IMR-90 (cell line): ENCODE measurements at regions not wholly inside any gene's neighbourhood (a gene's known extent, or its start where the extent isn't known, plus 50 kb on each side); places are given as distances from the start of the nearest gene placed in this dataset.

ENCODE experiments used
- CEBPB ChIP-seq: IDR thresholded peaks from 2 replicates; pipeline ENCODE4 v1.6.1; 2012; ENCODE audit warnings: low read depth, low read length, improper control_type of control experiment
- FOS ChIP-seq: fragments of 150-350 bp; IDR thresholded peaks from 2 replicates; pipeline ENCODE4 v1.6.1; 2016; ENCODE audit warnings: low read depth, low read length
- MAFK ChIP-seq: IDR thresholded peaks from 2 replicates; pipeline ENCODE4 v1.6.1; 2012; ENCODE audit warnings: low read depth, low read length, improper control_type of control experiment
- POLR2A ChIP-seq: IDR thresholded peaks from 2 replicates; pipeline ENCODE4 v1.6.1; 2012; ENCODE audit warnings: mild to moderate bottlenecking, low read depth, low read length
- RCOR1 ChIP-seq: IDR thresholded peaks from 2 replicates; pipeline ENCODE4 v1.6.1; 2012; ENCODE audit warnings: mild to moderate bottlenecking, low read length, improper control_type of control experiment; ENCODE audit not compliant: insufficient replicate concordance
- USF2 ChIP-seq: fragments of 150-350 bp; IDR thresholded peaks from 2 replicates; pipeline ENCODE4 v1.6.1; 2017; ENCODE audit warnings: mild to moderate bottlenecking, antibody characterized with exemption, low read length, low read depth
- TF ChIP-seq, protein P1 (sequence below): conservative IDR thresholded peaks from 2 replicates; pipeline ENCODE4 v1.5.1; 2012; ENCODE audit warnings: mild to moderate bottlenecking, low read depth, low read length, improper control_type of control experiment

- TF ChIP-seq POLR2A, result no peak
- TF ChIP-seq, protein P1, sequence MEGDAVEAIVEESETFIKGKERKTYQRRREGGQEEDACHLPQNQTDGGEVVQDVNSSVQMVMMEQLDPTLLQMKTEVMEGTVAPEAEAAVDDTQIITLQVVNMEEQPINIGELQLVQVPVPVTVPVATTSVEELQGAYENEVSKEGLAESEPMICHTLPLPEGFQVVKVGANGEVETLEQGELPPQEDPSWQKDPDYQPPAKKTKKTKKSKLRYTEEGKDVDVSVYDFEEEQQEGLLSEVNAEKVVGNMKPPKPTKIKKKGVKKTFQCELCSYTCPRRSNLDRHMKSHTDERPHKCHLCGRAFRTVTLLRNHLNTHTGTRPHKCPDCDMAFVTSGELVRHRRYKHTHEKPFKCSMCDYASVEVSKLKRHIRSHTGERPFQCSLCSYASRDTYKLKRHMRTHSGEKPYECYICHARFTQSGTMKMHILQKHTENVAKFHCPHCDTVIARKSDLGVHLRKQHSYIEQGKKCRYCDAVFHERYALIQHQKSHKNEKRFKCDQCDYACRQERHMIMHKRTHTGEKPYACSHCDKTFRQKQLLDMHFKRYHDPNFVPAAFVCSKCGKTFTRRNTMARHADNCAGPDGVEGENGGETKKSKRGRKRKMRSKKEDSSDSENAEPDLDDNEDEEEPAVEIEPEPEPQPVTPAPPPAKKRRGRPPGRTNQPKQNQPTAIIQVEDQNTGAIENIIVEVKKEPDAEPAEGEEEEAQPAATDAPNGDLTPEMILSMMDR, result no peak
- no peak for TF ChIP-seq USF2
- TF ChIP-seq MAFK, result no peak
- TF ChIP-seq CEBPB, result no peak
- no peak for TF ChIP-seq FOS
- no peak for TF ChIP-seq RCOR1
Observed at GRCh38 chr4:33369446-33369845, 2649.3 kb downstream of the PCDH7 start.
